Activated T-cell treated with anti-CD3 and anti-CD28 coated beads, Interleukin-2, amount 50 U/mL, for 48 hours (primary cell): ENCODE measurements at regions not wholly inside any gene's neighbourhood (a gene's known extent, or its start where the extent isn't known, plus 50 kb on each side); places are given as distances from the start of the nearest gene placed in this dataset.

Experiments used
- DNase-seq, 2 experiments: peaks; one replicate each; pipeline ENCODE4 v3.0.0-alpha.2; 2020

DNA sequence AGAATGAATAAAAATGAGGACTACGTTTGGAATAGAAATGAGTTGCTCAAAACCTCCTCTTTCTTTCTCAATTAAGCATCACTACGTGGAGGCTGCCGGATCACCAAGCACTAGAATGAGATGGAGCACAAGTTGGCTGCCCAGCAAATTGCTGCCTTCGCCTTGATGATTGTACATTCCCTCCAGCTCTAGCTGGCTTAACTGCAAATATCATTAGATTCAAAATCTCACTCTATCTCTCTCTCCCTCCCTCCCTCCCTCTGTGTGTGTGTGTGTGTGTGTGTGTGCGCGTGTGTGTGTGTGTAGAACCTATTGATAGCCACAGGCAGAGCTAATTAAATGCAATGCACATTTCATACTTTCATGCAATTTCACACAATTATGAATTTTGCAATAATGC is 310.7 kb upstream of the CDH4 start:
- DNase-seq, result no peak

GRCh38 chr20:60947819-60948218 is 304.2 kb upstream of the CDH4 start:
- no peak for DNase-seq

GRCh38 chr20:60948224-60948623 is 303.8 kb upstream of the CDH4 start:
- DNase-seq, result no peak

DNA sequence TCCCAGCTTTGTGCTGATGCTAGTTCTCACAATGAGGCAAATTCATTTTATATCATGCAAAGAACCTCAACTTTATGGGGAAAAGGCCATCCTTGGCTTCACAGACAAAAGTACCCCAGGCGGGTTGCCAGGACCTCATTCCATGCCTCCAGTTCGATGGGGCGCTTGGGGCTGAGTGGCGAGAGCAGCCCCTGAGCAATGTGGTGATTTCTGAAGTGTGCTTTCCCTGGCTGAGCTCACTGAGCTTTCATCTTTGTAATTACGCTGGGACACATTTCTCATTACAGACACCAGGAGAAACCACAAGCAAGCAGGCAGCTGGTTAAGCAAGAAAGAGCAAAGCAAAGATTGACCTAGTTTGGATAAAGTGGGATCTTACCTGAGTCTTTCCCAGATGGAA is 301.5 kb upstream of the CDH4 start:
- no peak for DNase-seq

GRCh38 chr20:60950974-60951373 is 301.1 kb upstream of the CDH4 start:
- no peak for DNase-seq

- no peak for DNase-seq
These were observed 299.2 kb upstream of the CDH4 start for GRCh38 chr20:60952861-60953260.

GRCh38 chr20:60953321-60953720 is 298.7 kb upstream of the CDH4 start:
- DNase-seq, result no peak

- no peak for DNase-seq
These were observed 296.4 kb upstream of the CDH4 start for GRCh38 chr20:60955706-60956105.

DNA sequence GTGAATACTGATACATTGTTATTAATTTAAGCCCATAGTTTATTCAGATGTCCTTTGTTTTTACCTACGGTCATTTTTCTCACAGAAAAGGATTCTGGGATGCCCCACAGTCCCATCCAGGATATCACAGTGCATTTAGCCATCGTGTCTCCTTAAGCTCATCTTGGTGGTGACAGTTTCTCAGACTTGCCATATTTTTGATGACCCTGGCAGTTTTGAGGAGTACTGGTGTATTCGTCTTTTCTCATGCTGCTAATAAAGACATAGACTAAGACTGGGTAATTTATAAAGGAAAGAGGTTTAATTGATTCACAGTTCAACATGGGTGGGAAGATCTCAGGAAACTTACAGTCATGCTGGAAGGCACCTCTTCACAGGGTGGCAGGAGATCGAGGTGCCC is 295.9 kb upstream of the CDH4 start:
- DNase-seq, result no peak

- no peak for DNase-seq
These were observed 294.4 kb upstream of the CDH4 start for GRCh38 chr20:60957621-60958020.

GRCh38 chr20:60959971-60960370 is 292.1 kb upstream of the CDH4 start:
- DNase-seq, result no peak

GRCh38 chr20:60960500-60960899 is 291.6 kb upstream of the CDH4 start:
- no peak for DNase-seq

GRCh38 chr20:60961551-60961950 is 290.5 kb upstream of the CDH4 start:
- DNase-seq, result no peak

- DNase-seq, result no peak
These were observed 289.6 kb upstream of the CDH4 start for GRCh38 chr20:60962367-60963045.

GRCh38 chr20:60963146-60963545 is 288.9 kb upstream of the CDH4 start:
- no peak for DNase-seq

- DNase-seq, result no peak
These were observed 287.1 kb upstream of the CDH4 start for GRCh38 chr20:60964911-60965310.

DNA sequence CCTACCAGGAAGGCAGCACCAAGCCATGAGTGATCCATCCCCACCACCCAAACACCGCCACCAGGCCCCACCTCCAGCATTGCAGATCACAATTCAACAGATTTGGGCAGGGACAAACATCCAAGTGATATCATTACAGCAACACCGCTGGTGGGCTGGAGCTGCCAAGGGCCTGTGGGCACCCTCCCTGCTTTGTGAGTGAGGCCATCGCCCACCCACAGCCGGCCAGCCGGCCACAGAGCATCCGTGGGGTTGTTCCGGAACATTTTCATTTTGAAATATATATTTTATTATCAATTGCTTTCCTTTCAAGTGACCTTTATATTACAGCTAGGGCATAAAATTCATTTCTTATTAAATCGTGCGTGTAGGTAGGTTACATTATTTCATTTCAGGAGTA is 286.0 kb upstream of the CDH4 start:
- no peak for DNase-seq

DNA sequence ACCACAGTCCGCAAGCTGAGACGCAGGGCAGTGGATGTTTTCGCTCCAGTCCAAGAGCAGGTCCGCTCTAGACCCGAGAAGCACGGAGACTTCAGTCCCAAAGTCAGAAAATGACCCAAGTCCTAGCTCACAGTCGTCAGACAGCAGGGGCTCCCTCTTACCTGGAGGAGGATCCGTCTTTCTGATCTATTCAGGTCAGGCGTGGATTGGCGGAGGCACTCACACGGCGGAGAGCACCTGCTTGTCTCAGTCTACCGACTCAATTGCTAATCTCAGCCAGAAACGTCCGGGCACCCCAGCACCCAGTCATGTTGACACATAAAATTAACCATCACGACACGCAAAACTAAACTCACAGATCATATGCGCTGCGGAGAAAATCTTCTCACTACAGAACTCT is 285.3 kb upstream of the CDH4 start:
- no peak for DNase-seq

DNA sequence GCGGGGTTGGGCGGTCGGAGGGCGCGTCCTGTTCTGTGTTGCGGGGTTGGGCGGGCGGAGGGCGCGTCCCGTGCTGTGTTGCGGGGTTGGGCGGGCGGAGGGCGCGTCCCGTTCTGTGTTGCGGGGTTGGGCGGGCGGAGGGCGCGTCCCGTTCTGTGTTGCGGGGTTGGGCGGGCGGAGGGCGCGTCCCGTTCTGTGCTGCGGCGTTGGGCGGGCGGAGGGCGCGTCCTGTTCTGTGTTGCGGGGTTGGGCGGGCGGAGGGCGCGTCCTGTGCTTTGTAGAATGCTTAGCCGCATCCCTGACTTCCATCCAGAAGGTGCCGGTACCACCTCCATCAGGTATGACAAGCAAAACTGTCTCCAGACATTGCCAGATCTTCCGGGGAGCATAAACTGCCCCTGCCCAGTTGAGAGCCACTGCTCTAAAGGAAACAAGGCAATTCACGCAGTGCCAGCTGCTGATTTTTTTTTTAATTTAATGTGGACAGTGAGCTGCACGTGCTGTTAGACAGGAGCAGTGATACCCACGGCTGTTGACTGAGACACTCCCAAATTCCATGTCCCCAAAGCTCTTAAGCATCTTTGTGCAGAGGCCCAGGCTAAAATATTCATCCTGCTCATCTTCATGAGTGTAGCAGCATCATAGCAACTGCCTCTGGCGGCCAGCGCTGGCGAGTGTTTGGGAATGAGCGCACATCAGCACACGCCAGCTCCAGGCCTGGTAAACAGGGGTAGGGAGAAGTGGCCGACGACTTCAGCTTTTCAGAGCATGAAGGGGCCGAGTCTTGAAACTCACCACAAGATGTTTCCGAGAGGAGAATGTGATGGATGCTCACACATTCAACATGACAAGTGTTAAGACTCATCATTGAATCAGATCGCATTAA is 284.4 kb upstream of the CDH4 start:
- DNase-seq, result no peak

DNA sequence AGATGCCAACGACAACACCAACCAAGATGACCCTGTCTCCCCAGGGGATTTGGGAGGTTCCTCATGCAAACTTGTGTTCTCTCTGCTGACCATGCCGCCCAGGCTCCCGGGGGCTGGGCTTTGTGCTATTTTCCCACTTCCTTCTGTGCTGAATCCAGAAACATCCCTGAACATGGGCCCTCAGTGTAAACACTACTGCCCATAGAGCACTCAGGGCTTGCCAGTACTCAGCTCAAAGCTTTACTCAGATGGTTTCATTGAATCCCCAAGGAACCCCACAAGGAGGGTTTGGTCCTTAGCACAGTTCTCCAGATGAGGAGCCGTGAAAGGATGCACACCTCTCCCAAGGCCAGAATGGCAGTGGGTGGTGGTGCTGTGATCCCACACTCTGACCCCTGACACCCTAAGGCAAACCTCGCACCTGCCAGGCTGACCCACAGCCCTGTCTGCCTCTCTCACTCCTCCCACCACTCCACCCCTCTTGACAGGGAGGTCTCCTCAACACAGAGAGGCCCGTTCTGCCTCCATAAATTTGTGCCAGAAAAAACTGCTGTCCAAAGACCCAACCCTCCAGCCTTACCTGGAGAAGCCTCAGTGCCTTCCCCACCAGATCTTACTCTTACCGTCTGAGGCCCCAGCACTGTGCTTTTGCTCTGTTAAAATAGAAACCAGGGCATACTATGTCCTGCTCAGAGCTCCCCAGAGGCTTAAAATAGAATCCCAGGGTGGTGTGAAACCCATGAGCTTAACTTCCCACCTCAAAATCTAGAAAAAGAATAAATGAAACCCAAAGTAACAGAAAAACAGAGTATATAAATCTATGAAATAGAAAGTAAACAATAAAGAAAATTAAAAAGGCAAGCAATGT is 283.0 kb upstream of the CDH4 start:
- DNase-seq, result no peak

GRCh38 chr20:60970601-60971000 is 281.5 kb upstream of the CDH4 start:
- DNase-seq, result no peak

DNA sequence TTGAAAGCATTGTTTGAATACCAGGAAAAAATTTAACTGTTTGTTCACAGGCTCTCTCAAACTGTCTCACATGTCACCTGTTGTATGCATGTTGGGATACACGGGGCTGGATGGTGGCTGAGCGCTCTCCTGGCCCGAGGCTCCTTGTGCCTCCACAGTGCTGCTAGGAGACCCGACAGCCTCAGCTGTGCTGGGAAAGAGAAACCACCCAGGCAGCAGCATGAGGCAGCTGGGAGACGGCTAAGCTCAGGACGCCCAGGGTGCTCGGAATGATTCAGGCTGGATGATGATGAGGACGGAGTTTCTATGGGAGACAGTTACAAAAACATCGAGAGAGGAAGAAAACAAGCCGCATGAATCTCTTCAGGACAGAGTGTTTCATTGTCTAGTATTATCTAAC is 278.0 kb upstream of the CDH4 start:
- DNase-seq, result no peak

DNA sequence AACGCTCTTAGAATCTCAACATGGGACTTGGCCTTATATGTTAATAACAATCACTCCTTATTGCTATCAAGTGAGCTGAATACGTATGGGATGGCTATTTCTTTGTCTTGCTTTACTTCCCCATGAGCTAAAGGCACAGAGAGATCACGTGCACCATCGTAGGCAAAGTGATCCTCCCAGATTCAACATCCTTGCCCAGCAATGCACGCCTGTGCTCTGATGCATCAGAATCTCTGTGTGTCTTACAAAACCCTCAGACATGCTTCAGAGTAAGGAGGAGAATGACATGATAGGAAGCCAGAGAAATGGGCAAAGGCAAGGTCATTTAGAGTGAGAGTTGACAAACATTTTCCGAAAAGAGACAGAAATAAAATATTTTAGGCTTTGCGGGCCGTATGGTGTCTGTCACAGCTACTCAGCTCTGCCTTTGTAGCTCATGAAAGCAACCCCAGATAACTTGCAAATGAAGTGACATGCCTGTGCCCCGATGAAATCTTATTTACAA is 277.6 kb upstream of the CDH4 start:
- no peak for DNase-seq
